SU-DHL-6 (cell line): ENCODE measurements at regions not wholly inside any gene's neighbourhood (a gene's known extent, or its start where the extent isn't known, plus 50 kb on each side); places are given as distances from the start of the nearest gene placed in this dataset.

ENCODE experiments used
- EZH2phosphoT487 ChIP-seq: fragments of 200-600 bp; sonication (generic), shearing (Covaris generic); conservative IDR thresholded peaks from 2 replicates; pipeline ENCODE4 v1.6.1; 2018; ENCODE audit warnings: mild to moderate bottlenecking, antibody characterized with exemption, low read length, moderate library complexity, mixed read lengths
- TF ChIP-seq, protein P1 (sequence below): fragments of 200-600 bp; sonication (generic); IDR thresholded peaks from one replicate; pipeline ENCODE4 v1.5.1; 2017; ENCODE audit warnings: antibody characterized with exemption, mild to moderate bottlenecking, low read length, moderate library complexity; ENCODE audit not compliant: insufficient read depth, poor library complexity, severe bottlenecking

GRCh38 chr5:12316812-12317211 is 412.6 kb upstream of the CTNND2 start:
- TF ChIP-seq, protein P1, sequence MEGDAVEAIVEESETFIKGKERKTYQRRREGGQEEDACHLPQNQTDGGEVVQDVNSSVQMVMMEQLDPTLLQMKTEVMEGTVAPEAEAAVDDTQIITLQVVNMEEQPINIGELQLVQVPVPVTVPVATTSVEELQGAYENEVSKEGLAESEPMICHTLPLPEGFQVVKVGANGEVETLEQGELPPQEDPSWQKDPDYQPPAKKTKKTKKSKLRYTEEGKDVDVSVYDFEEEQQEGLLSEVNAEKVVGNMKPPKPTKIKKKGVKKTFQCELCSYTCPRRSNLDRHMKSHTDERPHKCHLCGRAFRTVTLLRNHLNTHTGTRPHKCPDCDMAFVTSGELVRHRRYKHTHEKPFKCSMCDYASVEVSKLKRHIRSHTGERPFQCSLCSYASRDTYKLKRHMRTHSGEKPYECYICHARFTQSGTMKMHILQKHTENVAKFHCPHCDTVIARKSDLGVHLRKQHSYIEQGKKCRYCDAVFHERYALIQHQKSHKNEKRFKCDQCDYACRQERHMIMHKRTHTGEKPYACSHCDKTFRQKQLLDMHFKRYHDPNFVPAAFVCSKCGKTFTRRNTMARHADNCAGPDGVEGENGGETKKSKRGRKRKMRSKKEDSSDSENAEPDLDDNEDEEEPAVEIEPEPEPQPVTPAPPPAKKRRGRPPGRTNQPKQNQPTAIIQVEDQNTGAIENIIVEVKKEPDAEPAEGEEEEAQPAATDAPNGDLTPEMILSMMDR: no peak
- no peak for TF ChIP-seq EZH2phosphoT487
